Stimulated activated CD8-positive, alpha-beta memory T cell treated with anti-CD3 and anti-CD28 coated beads, Interleukin-4, amount 100 ng/mL, for 4 hours (primary cell): ENCODE measurements at regions not wholly inside any gene's neighbourhood (a gene's known extent, or its start where the extent isn't known, plus 50 kb on each side); places are given as distances from the start of the nearest gene placed in this dataset.
"Not testable (repeated sequence)": the region's sequence is repeated elsewhere in the genome, so short reads cannot be mapped to it uniquely, and the experiment has no call there.

Experiments used
- DNase-seq, 2 donors: peaks; one replicate each; pipeline ENCODE4 v3.0.0-alpha.2; 2020; ENCODE audit warnings: low read depth in 2 of 2, low spot score in 1 of 2

DNA sequence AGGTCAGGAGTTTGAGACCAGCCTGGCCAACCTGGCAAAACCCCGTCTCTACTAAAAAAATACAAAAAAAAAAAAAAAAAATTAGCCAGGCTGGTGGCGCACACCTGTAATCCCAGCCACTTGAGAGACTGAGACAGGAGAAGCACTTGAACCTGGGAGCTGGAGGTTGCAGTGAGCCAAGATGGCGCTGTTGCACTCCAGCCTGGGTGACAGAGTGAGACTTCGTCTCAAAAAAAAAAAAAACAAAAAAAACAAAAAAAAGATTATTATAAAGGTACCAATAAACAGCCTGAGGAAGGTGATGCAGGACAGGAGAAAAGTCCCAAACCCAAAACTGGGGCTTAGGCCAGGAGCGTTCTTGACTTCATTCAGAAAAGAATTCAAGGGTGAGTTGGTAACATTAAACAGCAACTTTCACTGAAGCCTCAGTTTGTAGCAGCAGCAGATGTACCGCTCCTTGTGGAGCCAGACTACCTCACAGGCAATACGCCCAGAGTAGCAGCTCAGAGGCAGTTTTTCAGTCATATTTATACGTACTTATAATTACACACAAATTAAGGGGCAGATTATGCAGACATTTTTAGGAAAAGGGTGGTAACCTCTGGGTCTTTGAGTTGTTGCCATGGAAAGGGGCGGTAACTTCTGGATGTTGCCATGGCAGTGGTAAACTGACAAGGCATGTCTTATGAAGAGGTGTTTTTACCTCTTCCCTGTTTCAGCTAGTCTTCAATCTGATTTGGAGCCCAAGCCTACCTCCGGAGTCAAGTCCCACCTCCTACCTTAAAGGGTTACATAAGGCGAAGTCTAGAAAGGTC is 1596.6 kb upstream of the CELF4 start:
- no peak for DNase-seq

DNA sequence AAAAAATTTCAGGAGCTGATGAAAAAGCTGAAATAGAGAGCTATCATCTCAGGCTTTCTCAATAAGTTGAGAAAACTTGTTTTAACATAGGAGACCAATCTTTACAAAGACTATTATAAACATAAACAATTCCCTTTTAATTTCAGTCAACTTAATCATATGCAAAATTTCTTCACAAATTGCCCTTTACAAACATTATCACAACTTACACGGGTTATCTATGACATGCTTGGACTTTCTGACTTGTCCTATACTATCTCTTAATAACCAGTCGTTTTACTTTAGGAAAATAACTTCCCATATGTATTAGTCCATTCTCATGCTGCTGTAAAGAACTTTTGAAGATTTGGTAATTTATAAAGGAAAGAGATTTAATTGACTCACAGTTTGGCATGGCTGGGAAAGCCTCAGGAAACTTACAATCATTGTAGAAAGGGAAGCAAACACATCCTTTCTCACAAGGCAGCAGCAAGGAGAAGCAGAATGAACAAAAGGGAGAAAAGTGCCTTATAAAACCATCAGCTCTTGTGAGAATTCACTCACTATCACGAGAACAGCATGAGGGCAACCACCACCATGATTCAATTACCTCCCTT is 1583.7 kb upstream of the CELF4 start:
- DNase-seq, result no peak

DNA sequence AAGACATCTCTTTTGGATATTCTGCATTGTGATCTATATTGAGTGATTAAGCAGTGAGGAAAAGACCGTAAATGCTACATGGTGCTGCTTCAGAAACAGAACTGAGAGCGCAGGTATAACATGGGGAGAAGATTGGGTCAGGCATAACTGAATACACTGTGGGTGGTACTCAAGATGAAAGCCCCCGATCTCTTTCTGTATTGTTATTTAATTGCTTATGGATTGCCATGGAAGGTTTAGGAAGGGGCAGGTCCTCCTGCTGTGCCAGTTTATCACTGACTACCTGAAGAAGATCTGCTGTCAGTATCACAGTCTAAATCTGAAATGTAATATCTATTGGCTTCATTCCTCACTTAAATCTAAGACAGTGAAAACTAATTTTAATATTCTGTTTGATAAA is 1568.7 kb upstream of the CELF4 start:
- no peak for DNase-seq

DNA sequence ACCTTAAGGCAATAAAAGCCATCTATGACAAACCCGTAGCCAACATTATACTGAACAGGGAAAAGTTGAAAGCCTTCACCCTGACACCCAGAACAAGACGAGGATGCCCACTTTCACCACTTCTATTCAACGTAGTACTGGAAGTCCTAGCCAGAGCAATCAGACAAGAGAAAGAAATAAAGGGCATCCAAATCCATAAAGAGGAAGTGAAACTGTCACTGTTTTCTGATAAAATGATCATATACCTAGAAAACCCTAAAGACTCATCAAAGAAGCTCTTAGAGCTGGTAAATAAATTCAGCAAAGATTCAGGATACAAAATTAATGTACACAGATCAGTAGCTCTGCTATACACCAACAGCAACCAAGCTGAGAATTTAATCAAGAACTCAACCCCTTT is 1561.9 kb upstream of the CELF4 start:
- not testable (repeated sequence) for DNase-seq

DNA sequence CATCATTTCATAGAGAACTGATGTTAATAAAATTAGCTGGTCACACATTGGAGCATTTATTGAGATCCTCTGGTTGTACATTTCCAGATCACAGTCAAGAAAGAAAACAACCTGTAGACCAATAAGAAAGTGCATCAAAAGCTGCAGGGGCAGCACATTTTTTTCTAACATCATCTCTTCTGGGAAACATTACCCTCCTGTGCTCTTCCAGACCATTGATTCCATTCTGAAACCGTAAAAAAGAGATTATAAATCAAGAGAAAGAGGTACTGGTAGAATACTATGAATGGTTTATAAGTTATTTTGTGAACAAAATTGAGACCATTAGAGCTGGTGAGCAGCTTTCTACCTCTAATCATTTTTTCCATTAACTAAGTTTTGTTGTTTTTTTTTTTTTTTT is 1548.2 kb upstream of the CELF4 start:
- DNase-seq, result no peak

GRCh38 chr18:39105104-39105503 is 1539.5 kb upstream of the CELF4 start:
- DNase-seq, result no peak

DNA sequence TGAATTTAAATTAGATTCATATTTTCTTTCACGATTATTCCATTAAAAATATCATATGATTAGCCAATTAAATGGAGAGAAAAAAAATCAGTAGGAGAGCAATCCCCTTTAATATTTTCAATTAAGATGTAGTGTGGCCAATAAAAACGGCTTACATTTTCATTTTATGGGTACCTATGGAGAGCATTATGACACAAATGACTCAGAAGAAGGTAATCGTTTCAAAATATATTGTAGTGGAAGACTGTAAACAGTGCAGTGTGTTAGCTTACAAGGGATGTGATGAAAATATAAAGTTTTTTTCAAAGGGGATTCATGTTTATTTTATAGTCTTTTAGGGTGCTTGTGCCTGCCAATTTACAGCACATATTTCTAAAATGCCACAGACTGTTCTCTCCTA is 1507.4 kb upstream of the CELF4 start:
- DNase-seq, result no peak

DNA sequence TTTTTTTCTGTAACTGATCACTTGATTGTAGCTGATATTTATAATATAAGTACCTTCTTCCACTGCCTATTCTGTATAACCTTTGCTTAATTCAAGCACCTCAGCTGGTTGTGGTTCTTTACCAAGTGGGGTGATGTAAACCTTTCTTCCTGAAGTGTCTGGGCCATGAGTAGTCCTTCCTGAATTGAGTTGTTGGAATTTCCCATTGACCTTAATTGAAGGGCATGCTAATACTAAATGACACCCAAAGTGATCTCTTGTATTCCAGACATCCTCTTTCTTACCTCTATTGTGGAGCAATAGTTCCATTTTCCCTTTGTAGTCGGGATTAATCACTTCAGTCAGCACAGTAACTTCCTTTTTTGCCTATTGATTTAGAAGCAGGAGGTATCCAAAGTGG is 1496.8 kb upstream of the CELF4 start:
- DNase-seq, result no peak

- DNase-seq, result no peak
These were observed 1492.9 kb upstream of the CELF4 start for GRCh38 chr18:39058386-39059000.

- no peak for DNase-seq
These were observed 1491.9 kb upstream of the CELF4 start for GRCh38 chr18:39057423-39058064.

- DNase-seq, result no peak
These were observed 1488.0 kb upstream of the CELF4 start for GRCh38 chr18:39053571-39053970.

- no peak for DNase-seq
These were observed 1485.4 kb upstream of the CELF4 start for GRCh38 chr18:39051013-39051412.

DNA sequence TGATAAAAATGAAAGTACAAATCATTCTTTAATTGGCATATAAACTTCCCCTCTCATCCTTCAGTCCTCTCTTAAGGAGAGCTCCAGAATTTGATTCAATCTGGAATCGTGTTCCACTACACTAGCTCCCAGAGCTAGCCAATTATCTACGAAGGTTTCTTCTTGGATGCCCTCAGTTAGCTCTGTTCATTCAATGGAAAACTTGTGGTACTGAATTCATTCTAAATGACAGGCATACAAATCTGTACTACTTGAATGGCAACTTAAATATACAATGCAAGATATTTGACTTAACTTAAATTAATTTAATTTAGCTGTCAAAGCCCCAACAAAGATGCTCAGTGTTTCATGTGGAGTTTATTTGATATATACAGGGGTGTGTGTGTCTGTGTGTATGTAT is 1474.2 kb upstream of the CELF4 start:
- DNase-seq, result no peak

GRCh38 chr18:39037925-39038324 is 1472.3 kb upstream of the CELF4 start:
- no peak for DNase-seq

DNA sequence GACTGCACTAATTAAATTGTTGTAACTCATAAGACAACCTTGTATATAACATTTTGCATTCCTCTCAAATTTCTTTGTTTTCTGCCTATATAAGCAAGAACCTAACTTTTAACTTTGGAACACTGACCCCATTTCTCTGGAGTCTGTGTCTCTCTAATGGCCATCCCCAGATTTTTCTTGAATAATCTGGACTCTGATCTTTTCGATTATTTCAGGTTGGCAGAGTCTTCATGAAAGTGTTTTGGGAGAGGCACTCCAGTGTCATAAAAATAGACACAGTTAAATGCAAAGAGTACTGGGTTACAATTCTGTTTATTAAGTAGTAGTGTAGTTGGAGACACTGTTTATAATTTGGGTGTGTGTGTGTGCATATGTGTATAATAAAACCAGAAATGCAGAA is 1467.7 kb upstream of the CELF4 start:
- DNase-seq, result no peak

- DNase-seq, result no peak
These were observed 1466.0 kb upstream of the CELF4 start for GRCh38 chr18:39031647-39032046.

DNA sequence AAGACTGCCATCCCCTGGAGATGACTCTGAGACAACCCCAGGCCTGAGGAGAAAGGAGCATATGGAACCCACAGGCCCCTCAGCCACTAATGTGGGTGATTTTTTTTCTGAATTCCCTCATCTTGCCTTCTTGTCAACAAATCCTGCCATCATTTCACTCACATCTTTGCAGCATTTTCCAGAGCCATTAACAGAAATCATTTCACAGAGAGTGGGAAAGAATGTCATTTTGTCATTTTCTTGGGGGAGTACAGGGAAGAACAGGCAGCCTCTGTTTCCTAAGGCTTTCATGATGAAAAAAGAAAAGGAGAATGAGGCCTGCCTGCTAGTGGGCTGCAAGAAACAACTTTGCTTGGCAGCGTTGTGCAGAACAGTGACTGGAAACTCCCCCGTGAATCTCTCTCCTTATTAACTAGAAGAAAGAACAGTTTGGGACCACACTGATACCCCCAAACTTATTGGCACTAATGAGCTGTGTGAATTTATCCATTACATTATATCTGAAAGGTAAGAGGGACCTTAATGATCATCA is 1464.6 kb upstream of the CELF4 start:
- no peak for DNase-seq

- DNase-seq, result no peak
These were observed 1459.9 kb upstream of the CELF4 start for GRCh38 chr18:39025531-39025930.

- no peak for DNase-seq
These were observed 1454.4 kb upstream of the CELF4 start for GRCh38 chr18:39019989-39020388.

DNA sequence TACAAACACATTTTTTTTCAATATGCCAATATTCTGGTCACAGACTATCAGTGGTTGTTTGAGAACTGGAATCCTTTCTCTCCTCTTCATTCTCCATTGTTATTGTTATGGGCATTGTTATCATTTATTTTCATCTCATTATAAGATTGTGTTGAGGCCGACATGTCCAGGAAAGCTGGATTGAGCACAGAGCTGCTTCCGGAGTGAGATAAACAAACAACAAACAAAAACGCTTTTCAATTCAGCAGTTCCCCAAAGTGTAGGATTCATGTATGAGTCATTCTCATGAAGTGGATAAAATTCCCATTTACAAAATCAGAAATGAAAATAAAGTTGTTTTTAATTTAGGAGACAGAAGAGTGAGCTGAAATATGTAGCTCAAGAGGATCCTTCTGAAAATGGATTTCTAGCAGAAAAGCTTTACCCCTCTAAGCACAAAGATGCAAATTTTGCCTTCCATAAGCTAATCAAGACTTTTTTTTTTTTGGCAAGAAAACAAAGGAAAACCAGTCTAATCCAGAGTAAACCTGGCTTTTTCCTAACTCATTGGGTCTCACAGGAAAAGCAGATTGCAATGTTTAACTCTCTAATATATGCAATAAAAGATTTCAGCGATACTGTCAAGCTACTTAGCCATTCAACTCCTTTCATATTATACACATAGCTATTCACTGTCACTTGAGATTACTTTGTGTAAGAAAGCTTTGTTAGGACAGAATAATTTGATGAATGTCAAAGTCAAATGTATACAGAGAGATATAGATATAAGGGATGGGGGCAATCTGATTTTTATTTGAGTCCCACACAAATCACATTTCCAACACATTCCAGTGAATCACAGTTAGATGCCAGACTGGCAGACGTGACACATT is 1441.7 kb upstream of the CELF4 start:
- no peak for DNase-seq

DNA sequence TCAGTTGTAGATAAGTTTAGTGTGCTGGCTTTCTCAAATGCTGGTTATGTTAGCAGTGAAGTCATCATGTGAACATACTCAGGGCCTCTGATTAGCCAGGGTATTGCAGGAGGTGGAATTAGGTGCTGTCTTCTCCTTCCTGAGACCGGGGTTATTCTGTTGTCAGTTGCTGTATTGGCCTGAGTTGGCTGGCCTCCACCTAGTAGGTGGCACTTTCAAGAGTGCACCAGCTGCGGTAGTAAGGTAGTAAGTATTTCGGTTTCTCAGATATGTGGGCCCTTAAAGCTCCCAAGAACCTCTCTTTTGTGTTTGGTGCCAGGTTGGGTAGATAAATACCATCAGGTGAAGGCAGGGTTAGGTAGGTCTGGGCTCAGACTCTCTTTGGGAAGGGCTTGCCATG is 1430.5 kb upstream of the CELF4 start:
- DNase-seq, result no peak
